Umbilical cord (tissue), 1 donor: ENCODE measurements at regions not wholly inside any gene's neighbourhood (a gene's known extent, or its start where the extent isn't known, plus 50 kb on each side); places are given as distances from the start of the nearest gene placed in this dataset.

ENCODE experiments used
- DNase-seq: peaks from one replicate; pipeline ENCODE4 v3.0.0-alpha.2; 2015; ENCODE audit warnings: low spot score

DNA sequence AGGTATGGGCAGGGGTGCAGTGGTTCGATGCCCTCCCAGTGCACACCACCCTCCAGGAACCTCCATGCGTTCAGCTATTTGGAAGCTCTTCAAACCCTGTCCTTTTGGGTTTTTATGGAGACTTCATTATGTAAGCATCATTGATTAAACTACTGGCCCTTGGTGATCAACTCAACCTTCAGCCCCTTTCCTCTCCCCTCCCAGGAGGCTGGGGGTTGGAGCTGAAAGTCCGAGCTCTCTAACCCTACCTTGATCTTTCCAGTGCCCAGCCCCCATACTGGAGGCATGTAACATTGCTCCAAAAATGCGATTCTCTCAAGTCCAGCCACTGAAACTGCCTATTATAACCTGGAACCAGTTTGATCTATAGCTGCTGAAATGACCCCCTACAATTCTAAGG is 188.1 kb downstream of the IPO8 start:
- no peak for DNase-seq

DNA sequence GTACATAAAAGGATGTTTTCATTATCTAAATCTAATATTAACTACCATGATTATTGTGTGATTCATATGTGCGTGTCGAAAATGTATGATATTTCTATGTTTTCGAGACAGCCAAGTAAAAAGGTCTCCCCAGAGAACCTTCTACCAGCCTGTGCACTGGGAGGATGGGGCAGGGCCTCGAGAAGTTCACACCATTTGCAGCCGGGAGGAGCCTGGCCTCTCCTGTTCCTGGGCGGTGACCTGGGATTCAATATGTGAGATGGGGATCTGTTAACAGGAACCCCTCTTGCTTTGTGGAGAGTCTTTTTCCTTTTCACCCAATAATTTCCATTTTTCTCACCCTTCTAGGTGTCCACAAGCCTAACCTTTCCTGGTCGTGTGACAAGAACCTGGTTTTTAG is 189.3 kb downstream of the IPO8 start:
- DNase-seq = no peak

DNA sequence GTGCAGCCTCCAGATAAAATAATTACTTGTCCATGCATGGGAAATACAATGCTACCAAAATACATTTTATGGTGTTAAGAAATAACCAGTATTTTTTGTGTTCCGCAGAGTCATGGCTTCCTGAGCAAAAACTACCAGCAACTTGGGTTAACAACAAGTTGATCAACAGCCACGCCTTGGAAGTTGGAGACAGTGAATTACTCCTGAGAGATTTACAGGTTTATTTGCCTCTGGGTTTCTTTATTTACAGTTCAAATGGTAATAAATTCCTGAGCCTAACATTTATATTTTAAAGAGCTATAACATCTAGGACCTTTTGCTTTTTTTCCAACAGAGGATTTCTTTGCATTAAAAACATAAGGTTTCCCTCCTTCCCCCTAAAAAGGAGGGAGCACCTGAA is 194.0 kb downstream of the IPO8 start:
- no peak for DNase-seq

DNA sequence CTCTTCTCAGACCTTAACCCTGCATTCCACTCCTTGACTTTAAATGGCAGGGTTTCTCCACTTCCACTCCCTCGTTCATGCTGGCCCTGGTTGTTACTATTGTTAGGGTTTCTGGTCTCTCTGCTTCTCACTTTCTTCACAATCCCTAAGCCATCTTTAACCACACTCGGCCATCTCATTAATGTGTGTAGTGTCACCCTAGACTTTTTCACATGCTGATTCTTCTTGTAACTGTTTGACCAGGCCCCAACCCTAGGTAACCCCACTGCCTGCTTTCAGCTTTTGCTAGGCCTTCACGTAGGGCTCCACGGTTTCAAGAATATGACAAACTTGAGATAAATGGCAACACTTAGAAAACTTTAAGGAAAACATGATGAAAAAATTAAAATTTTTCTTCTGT is 195.1 kb downstream of the IPO8 start:
- no peak for DNase-seq

DNA sequence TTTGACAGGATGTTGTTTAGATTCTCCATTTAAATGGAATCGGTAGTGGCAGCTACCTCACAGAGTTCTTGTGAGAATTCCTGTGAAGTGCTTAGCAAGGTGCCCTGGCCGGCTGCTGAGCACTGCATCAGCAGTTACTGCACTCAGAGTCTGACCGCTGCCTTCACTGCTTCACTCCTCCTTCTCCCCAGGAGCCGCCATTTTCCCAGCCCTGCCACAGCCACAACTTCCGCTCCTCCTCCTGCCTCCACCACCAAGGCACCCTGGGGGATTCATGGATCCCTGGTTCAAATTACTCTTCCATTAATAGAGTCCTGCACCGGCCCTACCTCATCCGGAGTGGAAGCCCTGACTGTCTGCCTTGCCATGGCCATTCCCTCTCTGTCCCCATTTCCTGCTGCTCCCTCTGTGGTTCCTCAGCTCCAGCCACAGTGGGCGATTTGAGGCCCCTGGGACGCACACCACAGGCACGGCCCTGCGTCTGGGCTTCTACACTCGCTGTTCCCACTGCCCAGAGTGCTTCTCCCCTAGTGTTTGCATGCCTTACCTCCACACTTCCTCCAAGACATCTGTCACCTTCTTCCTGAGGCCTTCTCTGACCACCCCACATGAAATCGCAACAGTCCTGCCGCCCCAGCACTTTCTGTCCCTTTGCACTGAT is 210.3 kb downstream of the IPO8 start:
- DNase-seq = no peak

DNA sequence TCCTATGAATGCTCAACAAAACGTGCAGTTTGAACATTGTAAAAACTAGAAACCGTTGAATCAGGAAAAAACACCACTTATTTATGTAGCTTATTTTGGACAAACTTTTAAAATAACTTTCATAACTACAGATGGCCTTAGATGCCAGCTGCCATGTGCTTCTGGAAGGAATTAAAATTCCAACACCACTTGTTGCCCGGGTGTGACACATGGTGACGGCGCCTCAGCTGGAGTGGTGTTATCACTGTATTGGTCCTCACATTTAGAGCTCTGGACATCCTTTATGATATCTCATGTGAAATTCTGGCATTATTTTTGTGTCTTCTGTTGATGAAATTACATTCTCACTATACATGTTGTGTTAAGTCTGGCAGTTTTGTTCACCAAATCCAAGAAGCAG is 211.0 kb downstream of the IPO8 start:
- no peak for DNase-seq

DNA sequence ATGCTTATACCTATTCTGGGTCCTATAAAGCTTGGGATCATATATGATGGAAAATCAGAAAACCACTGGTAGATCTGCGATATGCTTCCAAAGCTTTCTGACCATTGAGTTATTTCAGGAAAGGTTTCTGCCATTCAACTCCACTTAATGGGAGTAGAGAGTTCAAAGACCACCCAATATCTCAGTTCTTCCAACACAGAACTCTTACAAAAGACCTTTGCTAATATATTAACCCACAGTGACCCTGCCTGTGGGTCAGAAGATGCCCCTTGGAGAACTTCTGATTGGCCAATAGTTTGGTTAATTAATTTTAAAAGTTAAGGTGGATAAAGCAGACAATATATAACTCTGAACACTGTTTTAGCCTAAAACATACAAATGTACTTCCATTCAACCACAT is 213.0 kb downstream of the IPO8 start:
- no peak for DNase-seq

DNA sequence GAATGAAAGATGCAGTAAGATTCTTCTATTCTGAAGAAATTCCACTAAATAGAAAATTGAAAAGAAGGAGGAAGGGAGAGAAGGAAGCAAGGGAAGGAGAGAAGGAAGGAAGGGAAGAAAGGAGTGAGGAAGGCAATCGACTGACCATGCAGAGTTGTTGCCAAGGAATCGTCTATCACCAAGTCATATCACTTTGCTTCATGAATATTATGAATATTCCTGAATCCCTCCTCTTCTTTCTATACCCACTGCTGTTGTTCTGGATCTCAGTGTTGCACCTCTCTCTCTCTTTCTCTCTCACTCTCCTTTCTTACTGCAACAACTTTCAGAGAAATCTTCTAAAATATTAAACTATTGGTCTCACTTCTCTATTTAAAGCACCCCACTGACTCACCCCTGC is 222.4 kb downstream of the IPO8 start:
- no peak for DNase-seq

DNA sequence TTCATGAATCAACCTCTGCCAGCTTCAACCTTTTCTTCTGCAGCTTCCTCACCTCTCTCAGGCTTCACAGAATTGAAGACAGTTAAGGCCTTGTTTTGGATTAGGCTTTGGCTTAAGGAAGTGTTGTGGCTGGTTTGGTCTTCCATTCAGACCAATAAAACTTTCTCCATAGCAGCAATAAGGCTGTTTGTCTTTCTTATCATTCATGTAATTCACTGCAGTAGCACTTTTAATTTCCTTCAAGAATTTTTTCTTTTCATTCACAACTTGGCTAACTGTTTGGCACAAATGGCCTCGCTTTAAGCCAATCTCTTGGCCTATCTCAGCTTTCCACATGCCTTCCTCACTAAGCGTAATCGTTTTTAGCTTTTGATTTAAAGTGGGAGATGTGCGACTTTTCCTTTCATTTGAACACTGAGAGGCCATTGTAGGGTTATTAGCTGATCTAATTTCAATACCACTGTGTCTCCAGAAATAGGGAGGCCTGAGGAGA is 229.5 kb downstream of the IPO8 start:
- no peak for DNase-seq

DNA sequence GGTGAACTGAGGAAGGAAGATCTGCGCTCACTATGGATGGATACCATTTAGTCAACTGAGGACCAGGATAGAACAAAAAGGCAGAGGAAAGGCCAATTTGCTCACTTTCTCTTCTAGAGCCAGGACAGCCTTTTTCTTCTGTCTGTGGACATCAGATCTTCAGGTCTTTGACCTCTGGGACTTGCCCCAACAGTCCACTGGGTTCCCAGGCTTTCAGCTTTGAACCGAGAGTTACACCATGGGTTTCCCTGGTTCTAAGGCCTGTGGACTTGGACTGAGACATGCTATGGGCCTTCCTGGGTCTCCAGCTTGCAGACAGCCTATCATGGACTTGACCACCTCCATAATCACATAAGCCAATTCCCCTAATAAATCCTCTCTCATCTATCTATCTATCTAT is 232.0 kb downstream of the IPO8 start:
- DNase-seq = no peak

DNA sequence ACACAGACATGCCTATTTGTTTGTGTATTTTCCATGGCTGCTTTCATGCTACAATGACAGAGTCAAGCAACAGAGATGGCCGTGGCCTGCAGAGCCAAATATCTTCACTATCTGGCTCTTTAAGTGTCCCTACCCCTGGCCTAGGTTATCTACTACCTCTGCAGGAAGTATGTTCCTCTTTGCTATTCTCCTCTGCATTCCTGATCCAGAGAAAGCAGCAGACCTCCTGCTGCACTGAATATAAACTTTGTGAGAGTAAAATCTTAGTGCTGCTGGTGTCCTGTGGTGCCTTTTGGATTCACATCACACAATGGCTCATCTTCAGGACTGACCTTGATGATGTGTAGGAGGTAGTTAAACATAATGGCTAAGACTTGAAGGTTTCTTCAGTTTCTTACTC is 233.4 kb downstream of the IPO8 start:
- DNase-seq = no peak

DNA sequence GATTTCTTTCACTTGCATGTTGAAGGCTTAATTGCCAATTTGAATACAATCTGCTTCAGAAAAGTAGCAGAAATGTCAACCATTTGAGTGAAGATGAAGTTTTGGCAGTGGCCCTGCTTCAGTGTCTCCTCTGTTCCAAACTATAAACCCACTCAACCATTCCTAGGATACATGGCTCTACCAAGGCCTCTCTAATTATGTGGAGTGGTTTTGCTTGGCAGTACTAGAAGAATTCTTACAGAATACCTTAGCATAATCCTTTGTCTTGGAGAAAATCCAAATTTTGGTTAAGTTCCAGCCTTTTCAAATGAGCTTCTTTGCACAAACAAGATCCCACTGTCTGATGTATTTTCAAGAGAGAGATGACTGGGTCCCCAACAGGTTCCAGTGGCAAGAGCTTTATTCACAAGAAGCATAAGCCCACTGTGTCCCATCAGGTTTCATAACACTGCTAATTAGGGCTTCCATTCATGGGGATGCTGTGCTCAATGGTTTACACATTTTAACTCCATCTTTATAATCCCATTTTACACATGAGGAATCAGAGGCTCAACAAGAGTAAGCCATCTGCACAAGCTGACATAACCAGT is 234.5 kb downstream of the IPO8 start:
- no peak for DNase-seq

DNA sequence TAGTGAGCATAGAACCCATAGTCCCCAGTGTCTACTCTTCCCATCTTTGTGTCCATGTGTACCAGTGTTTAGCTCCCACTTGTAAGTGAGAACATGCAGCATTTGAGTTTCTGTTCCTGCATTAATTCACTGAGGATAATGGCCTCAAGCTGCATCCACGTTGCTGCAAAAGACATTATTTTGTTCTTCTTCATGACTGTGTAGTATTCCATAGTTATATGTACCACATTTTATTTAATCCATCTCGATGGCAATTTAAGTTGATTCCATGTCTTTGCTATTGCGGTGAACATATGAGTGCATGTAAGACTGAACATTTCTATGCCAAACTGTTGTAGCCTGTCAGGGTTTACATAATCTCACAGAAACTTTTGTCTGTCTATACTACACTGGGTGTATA is 237.2 kb downstream of the IPO8 start:
- no peak for DNase-seq

DNA sequence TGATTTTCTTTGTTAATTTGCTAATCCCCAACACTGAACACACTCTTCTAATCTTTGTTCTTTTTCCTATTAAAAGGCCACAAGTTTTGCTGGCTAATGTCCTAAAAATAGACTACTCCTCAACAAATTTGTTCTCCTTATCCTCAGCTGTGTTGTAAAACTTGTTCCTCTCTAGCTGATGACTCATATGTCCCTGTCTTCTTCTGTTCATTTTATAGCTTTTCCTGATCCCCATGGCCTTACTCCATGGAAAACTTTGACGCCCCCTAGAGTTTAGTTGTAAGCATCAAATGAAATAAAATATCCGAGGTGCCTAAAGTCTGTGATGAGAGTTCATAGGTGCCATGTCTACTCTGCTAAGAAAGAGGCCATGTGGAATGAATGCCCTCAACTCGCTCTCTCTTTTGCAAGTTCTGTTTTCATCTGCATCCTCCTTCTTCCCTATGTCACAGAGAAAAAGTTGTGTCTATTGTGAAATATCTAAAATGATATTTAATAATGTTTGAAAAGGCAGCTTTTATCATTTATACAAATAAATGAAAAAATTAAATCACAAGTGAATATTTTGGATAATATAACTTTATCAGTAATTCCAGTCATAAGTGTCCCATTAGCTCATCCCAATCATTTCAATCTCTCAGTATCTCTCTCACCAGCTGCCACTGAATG is 237.9 kb downstream of the IPO8 start:
- DNase-seq = no peak

DNA sequence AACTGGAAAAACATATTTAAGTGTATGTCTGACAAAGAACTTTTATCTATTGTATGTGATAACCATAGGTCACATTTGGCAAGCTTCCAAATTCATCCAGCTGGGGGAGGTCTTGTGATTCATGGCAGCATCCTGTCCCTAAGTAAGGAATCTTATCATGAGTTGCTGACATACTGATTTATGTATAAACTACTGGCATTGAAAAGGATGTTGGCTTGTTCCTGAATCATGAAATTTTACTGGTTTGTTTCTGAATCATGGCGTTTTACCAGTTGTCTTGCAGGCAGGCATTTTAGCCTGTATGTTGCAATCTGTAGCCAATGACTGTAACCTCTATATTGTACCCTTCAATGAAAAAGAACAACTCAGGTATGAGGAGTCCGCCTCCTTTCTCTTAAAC is 244.8 kb downstream of the IPO8 start:
- no peak for DNase-seq

DNA sequence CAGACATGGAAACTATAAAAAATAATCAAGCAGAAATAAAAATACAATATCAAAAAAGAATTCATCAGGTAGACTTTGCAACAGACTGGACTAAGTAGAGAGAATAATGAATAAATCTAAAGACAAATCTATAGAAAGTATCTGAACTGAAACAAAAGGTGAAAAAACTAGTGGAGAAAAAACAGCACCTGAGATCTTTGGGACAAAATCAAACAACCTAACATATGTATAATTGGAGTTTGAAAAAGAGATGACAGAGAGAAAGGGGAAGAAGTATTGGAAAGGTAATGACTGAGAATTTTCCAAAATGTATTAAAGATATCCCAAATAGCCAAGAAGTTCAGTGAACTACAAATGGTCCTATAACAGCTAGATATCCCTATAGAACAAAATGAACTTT is 245.4 kb downstream of the IPO8 start:
- no peak for DNase-seq

DNA sequence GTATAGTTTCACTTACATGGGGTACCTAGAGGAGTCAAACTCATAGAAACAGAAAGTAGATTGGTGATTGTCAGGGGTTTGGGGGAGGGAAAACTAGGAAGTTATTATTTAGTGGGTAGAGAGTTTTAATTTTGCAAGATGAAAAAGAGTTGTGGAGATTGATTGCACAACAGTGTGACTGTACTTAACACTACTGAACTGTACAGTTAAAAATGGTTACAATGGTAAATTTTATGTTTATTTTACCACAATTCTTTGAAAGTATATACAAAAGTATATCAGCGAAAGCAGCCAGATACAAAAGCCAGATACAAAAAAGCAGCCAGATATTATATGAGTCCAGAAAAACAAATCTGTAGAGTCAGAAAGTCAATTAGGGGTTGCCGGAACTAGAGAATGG is 247.6 kb downstream of the IPO8 start:
- DNase-seq = no peak

DNA sequence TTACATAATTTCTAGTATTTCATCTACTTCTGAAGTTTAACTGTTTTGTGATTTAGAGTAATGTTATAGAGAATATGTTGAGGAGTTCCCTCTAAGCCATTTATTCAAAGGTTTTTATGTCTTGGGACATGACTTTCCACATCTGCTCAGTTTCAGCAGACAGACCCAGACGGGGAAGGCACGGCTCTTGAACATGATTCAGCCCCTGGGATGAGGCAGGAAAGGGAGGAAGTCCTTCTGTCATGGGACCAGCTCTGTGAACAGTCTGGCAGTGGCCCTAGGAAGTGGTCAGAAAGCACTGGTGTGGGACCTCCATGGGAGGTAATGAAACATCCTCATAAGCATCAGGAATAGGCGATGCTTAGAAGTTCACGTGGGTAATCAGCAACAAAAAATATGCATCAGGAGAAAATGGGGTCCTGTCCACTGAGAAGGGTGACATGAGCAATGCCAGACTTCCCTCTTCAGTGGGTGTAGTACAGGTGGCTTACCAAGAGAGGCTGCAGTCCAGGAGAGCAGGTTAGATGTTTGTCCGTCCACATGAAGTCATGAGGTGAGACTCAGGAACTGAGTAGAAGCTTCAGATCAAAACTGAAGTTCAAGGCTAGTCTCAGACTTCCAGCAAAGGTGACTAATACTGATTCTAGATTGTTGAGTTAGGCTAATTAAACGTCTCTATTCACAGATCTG is 248.5 kb downstream of the IPO8 start:
- no peak for DNase-seq

DNA sequence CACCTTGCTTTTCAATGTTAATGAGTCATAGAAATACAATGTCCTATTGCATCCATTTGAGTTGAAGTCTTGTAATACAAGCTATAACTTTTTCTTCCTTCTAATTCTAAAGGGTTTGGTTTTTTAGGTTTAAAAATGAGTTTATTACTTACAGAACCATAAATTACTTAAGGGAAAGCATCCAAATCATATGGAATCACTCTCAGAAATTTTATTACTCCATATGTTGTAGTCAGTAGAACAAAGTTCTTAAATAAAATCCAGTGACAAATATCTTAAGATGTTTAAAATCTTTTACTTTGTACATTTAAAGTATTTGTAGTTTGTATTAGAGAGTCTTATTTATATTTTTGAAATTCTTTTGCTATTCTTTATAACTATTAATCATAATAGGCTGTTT is 253.2 kb downstream of the IPO8 start:
- DNase-seq = no peak

DNA sequence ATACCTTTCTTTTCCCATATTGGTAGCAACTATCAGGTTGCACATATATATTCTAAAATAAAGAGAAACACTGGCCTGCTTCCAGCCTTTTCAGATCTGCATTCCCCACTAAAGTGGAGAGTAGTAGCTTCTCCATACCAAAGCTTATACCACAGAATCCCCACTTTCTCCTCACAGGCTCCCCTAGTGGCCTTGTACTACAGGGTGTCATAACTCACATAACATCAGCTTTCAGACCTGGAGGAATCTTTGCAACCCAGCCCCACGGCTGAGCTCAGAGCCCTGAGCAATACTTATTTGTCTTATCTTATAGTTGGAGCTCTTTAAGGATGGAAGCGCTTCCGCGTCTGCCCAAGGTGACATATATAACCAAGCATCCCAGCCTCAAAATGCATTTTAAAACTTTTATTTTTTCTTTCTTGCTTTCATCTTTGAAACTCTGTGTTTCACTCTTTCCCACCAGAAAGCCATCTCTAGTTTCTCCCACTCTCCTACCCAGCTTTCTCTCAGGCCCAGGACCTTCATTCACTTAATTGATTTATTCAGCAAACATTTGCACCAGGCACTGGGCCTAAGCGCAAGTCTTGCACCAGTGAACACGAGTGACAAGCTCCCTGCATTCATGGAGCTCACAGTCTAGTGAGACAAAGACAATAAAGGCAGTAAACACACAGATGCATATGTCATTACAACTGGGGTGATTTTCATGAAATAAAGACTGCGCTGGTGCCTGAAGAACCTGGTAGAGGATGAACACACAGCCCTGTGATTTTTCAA is 254.7 kb downstream of the IPO8 start:
- DNase-seq = peak; percentile 3

DNA sequence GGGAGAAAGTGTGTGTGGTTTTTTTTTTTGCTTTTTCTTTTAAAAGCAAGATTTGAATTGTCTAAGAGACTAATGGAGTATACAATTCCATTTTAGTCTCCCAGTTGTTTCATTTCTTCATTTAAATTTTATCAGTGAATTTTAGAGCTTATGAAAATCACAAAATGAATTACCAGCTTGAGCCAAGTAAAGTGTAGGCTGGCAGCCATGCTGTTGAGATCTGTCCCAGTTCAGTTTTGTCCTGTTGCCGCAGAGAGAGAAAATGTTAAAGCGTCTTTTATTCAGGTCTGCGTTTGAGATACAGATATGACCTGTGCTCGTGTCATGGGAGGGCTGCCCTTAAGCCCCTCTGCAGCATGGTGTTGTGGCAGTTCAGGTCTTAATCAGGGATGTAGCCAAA is 256.5 kb downstream of the IPO8 start:
- DNase-seq = no peak

DNA sequence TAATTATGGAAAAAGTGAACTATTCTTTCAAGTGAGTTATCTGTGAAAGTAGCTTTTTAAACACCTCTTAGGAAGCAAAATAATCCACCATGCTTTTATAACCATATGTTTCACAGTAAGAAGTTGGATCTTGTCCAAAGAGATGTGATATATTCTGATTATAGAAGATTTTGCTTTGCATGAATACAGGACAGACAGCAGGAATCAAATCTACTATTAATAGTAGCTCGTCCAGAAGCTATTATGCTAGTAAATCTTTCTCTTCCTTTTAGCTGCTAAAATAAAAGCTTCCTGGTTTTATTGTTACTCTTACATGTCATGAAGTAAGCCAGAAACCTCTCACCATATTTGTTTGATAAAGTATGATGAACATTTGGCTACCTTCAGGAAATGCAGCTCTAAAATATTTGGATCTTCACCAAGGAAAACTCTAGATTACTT is 257.0 kb downstream of the IPO8 start:
- no peak for DNase-seq
